Panc1 (cell line): ENCODE measurements at regions not wholly inside any gene's neighbourhood (a gene's known extent, or its start where the extent isn't known, plus 50 kb on each side); places are given as distances from the start of the nearest gene placed in this dataset.

Experiments
- POLR2AphosphoS5 ChIP-seq: IDR thresholded peaks from 2 replicates; pipeline ENCODE4 v1.6.1; 2012; ENCODE audit warnings: mild to moderate bottlenecking, low read depth, low read length, moderate library complexity
- TF ChIP-seq, protein P1 (sequence below): fragments of 450-650 bp; IDR thresholded peaks from 2 replicates; pipeline ENCODE4 v1.5.1; 2017; ENCODE audit warnings: mild to moderate bottlenecking
- TF ChIP-seq, protein P2 (sequence below), 2 experiments: IDR thresholded peaks; 2 replicates each; pipeline ENCODE4 v1.6.1; 2011 to 2012; ENCODE audit warnings: low read depth in 2 of 2, control low read depth in 1 of 2, low read length in 1 of 2, mild to moderate bottlenecking in 1 of 2, moderate library complexity in 1 of 2; ENCODE audit not compliant: insufficient read depth in 1 of 2

DNA sequence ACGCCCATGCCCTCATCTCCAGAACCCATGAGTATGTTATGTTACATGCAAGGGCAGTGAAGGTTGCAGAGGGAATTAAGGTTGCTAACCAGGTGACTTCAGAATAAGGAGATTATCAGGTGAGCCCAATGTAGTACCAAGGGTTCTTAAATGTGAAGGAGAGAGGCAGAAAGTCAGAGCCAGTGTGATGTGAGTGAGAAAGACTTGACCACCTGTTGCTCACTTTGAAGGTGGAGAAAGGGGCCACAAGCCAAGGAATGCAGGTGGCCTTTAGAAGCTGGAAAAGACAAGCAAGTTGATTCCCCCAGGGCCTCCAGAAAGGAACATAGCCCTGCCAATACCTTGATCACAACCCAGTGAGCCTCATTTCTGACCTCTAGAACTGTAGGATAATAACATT, 84.7 kb upstream of the CLDN14 start:
- TF ChIP-seq, protein P1, sequence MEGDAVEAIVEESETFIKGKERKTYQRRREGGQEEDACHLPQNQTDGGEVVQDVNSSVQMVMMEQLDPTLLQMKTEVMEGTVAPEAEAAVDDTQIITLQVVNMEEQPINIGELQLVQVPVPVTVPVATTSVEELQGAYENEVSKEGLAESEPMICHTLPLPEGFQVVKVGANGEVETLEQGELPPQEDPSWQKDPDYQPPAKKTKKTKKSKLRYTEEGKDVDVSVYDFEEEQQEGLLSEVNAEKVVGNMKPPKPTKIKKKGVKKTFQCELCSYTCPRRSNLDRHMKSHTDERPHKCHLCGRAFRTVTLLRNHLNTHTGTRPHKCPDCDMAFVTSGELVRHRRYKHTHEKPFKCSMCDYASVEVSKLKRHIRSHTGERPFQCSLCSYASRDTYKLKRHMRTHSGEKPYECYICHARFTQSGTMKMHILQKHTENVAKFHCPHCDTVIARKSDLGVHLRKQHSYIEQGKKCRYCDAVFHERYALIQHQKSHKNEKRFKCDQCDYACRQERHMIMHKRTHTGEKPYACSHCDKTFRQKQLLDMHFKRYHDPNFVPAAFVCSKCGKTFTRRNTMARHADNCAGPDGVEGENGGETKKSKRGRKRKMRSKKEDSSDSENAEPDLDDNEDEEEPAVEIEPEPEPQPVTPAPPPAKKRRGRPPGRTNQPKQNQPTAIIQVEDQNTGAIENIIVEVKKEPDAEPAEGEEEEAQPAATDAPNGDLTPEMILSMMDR = no peak
- no peak for TF ChIP-seq POLR2AphosphoS5
- TF ChIP-seq, protein P2, sequence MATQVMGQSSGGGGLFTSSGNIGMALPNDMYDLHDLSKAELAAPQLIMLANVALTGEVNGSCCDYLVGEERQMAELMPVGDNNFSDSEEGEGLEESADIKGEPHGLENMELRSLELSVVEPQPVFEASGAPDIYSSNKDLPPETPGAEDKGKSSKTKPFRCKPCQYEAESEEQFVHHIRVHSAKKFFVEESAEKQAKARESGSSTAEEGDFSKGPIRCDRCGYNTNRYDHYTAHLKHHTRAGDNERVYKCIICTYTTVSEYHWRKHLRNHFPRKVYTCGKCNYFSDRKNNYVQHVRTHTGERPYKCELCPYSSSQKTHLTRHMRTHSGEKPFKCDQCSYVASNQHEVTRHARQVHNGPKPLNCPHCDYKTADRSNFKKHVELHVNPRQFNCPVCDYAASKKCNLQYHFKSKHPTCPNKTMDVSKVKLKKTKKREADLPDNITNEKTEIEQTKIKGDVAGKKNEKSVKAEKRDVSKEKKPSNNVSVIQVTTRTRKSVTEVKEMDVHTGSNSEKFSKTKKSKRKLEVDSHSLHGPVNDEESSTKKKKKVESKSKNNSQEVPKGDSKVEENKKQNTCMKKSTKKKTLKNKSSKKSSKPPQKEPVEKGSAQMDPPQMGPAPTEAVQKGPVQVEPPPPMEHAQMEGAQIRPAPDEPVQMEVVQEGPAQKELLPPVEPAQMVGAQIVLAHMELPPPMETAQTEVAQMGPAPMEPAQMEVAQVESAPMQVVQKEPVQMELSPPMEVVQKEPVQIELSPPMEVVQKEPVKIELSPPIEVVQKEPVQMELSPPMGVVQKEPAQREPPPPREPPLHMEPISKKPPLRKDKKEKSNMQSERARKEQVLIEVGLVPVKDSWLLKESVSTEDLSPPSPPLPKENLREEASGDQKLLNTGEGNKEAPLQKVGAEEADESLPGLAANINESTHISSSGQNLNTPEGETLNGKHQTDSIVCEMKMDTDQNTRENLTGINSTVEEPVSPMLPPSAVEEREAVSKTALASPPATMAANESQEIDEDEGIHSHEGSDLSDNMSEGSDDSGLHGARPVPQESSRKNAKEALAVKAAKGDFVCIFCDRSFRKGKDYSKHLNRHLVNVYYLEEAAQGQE (IDR thresholded peaks at IDR 0.05; ENCODE audit: insufficient read depth in 1 of 2, low read depth in 2 of 2, low read length in 1 of 2) = no peak
